ENCODE measurements at regions not wholly inside any gene's neighbourhood (a gene's known extent, or its start where the extent isn't known, plus 50 kb on each side); places are given as distances from the start of the nearest gene placed in this dataset.

DNA sequence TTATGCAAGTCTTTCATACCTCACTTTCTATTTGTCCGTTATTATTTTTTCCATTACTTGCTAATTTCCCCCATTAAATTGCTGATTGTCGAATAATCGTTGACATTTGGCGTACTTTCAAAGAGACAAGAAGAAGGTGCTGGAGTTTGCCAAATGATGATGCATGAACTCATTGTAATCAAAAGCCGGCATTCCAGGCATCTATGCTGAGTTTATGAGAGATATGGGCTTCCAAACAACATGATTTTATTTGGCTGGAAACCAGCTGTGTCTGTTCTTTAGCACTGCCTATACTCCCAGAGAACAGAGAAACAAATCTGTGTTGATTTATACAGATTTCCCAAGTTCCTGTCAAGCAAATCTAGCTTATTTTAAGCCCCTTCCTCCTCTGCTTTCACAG lies 80.8 kb upstream of the RPS6KA3 start:
- TF ChIP-seq, protein P1, sequence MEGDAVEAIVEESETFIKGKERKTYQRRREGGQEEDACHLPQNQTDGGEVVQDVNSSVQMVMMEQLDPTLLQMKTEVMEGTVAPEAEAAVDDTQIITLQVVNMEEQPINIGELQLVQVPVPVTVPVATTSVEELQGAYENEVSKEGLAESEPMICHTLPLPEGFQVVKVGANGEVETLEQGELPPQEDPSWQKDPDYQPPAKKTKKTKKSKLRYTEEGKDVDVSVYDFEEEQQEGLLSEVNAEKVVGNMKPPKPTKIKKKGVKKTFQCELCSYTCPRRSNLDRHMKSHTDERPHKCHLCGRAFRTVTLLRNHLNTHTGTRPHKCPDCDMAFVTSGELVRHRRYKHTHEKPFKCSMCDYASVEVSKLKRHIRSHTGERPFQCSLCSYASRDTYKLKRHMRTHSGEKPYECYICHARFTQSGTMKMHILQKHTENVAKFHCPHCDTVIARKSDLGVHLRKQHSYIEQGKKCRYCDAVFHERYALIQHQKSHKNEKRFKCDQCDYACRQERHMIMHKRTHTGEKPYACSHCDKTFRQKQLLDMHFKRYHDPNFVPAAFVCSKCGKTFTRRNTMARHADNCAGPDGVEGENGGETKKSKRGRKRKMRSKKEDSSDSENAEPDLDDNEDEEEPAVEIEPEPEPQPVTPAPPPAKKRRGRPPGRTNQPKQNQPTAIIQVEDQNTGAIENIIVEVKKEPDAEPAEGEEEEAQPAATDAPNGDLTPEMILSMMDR (conservative IDR thresholded peaks at IDR 0.05 in 1 of 2, IDR thresholded peaks at IDR 0.05 in 1 of 2; ENCODE audit: extremely low read depth in 1 of 2, insufficient read depth in 1 of 2, low read depth in 1 of 2, low read length in 2 of 2) = no peak
- no peak for TF ChIP-seq EZH2 (IDR thresholded peaks at IDR 0.05; ENCODE audit: borderline replicate concordance, low read length)

Data from mammary epithelial cell (primary cell).